HS-27A (cell line): ENCODE measurements at regions not wholly inside any gene's neighbourhood (a gene's known extent, or its start where the extent isn't known, plus 50 kb on each side); places are given as distances from the start of the nearest gene placed in this dataset.

ENCODE experiments used
- DNase-seq: peaks from one replicate; pipeline ENCODE4 v3.0.0-alpha.2; 2012; ENCODE audit warnings: low read depth, missing footprints

- no peak for DNase-seq
These were observed 60.3 kb downstream of the AVPR1A start for GRCh38 chr12:63090716-63091115.

DNA sequence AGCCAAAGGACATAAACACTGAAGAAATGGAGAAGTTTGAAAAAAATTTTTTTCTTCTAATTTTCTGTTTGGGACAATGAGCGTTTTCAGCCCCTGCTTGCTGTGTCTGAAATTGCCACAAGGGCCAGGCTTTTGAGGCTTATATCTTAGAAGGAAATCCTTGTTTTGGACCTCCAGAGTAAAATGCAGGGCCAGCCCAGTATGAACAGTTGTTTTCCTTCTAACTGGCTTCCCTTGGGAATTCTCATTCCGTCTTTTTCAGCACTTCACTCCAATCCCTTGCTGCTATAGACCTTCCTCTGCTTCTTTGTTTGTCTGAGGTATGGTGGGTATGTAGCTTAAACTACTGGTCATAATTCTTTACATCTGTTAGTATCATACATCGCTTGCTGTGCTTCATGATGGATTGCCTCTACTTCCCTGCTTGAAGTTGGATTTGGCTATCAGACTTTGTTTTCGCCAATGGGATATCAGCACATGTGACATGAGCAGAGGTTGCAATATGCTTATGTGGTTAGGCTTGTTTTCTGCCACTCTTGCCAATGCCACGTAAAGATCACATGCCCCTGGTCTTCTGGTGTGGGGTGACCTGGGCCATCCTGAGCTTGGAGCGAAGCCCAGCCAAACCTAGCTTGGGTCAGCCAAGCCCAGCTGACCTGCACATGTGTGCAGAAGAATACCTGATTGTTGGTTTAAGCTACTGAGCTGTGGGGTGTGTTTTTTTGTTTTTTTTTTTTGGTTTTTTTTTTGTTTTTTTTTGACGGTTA, 64.7 kb downstream of the AVPR1A start:
- no peak for DNase-seq

- no peak for DNase-seq
These were observed 65.9 kb downstream of the AVPR1A start for GRCh38 chr12:63085120-63085519.

GRCh38 chr12:63084501-63084900, 66.5 kb downstream of the AVPR1A start:
- no peak for DNase-seq

DNA sequence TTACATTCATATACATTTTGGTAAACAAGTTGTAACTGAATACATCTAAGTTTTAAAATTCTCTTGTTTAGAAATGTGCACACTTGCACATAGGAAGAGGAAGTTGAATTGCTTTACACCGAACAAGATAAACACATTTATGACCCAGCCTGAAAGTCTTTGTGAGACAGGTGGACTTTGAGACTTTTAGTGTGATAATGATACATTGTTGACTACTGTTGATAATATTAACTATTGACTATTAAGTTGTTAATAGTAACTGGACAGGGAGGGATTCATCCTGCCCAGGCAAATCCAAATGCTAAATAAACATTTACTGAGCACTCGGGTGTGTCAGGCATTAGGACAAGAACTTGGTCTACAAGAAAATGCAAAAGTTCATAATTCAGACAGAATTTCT, 68.0 kb downstream of the AVPR1A start:
- no peak for DNase-seq

GRCh38 chr12:63079791-63080502, 71.1 kb downstream of the AVPR1A start:
- no peak for DNase-seq

DNA sequence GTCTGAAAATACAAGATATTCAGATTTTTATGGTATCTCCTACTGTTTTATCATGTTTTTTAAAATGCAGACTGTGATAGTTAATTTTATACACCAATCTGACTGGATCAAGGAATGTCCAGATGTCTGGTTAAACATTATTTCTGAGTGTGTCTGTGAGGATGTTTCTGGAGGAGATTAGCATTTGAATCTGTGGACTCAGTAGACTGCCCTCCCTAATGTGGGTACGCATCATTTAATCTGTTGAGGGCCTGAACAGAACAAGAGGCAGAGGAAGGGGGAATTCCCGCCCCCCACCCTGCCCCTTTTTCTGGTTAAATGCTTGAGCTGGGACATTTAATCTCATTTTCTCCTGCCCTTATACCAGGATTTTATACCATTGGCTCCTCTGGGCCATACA, 72.1 kb downstream of the AVPR1A start:
- no peak for DNase-seq

- no peak for DNase-seq
These were observed 75.5 kb downstream of the AVPR1A start for GRCh38 chr12:63075376-63076060.

DNA sequence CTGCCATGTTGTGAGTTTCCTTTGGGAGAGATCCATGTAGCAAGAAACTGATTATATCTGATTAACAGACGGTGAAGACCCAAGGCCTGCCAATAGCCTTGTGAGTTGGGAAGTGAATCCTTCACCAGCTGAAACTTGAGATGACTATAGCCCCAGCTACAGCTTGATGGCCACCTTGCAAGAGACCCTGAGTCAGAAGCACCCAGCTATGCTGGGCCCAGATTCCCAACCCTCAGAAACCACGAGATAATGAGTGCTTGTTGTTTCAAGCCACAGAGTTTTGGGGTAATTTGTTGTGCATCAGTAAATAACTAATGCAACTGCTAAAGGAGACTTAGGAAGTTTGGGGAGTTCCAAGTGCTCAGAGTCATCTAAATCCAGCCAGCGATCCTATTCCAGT, 80.3 kb downstream of the AVPR1A start:
- DNase-seq = no peak

DNA sequence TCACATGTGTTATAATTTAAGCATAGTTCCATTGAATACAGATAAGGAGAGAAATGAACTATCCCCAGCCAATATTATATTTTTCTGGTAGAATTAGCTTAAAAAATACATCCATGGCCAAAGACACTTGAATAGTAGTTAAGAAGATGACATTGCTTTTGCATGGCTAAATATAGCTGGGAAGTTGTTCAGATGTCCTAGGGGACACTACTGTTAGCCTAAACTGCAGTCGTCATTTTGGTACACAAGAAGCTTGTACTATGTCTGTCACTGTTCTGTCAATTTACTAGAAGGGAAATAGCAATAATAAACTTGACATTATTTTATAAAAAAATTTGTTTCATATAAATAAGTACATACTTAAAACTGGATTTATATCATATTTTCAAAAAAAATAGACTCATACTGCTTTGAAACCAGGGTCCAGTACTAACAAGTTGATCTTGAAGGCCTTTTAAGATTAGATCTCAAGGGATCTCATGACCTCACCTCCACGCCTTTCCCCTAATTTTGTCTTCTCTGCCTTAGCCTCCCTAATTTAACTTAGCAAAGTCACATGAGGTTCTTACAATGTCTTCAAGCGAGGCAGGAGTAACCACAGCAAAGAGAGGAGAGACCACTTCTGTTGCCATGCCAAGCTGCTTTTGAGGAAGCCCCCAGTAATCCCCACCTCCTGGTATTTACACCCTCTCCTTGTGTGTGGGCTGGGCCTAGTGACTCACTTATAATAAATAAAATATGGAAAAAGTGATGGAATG, 81.0 kb downstream of the AVPR1A start:
- no peak for DNase-seq

GRCh38 chr12:63068857-63069442, 82.1 kb downstream of the AVPR1A start:
- DNase-seq = peak; percentile 47

DNA sequence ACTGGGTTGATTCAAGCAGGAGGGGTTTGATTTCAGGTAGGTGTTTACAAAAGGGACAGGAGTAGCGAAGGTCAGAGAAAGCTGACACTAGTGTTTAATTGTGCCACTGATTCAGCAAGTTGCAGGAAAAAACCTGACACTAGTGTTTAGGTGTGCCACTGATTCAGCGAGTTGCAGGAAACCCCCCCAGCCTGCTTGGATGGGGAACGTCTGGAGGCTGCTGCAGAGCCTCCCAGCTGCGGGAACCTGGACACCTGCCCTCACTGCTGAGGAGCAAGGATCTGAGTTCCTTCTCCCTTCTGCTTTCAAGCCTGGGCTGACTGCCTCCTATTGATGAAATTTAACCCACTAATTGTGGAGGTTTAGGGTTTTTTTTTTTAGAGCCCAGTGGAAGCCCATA, 84.2 kb downstream of the AVPR1A start:
- DNase-seq = no peak

- no peak for DNase-seq
These were observed 84.9 kb downstream of the AVPR1A start for GRCh38 chr12:63066136-63066535.

DNA sequence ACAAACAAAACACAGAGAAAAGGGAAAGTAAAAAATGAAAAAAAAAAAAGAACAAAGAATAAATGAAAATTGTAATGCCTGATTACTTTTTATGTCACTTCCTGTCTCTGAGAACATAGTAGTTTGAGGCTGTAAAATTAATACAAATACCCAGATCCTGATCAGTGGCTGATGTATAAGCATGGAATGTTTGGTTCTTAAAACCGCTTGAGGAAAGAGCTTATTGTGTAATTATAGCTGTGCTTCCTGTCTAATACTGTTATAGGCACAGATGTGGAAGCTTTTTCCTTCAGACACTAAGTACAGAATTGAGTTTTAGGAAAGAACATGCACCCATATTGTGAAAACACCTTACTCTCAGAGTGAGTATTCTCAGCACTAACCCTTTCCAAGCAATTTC, 86.9 kb downstream of the AVPR1A start:
- no peak for DNase-seq

GRCh38 chr12:63056649-63057048, 94.4 kb downstream of the AVPR1A start:
- DNase-seq = no peak

DNA sequence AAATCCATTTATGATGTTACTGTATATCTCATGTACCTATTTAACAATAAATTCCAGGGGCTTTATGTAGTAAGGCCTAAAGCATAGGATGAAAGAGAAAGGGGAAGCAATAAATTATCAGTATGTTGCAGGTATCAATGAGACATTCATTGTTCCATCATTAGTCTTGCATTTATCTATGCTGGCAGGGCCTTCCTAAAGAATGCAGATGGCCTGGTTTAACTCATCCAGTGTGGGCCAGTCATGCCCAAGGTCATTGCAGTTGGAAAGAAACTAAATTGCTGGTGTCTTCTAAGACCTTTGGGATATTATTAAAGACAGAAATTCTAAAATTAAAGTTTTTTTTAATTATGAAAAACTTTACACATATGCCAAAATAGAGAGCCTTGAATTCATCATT, 98.3 kb downstream of the AVPR1A start:
- no peak for DNase-seq

- DNase-seq = no peak
These were observed 103.9 kb downstream of the AVPR1A start for GRCh38 chr12:63047146-63047545.

DNA sequence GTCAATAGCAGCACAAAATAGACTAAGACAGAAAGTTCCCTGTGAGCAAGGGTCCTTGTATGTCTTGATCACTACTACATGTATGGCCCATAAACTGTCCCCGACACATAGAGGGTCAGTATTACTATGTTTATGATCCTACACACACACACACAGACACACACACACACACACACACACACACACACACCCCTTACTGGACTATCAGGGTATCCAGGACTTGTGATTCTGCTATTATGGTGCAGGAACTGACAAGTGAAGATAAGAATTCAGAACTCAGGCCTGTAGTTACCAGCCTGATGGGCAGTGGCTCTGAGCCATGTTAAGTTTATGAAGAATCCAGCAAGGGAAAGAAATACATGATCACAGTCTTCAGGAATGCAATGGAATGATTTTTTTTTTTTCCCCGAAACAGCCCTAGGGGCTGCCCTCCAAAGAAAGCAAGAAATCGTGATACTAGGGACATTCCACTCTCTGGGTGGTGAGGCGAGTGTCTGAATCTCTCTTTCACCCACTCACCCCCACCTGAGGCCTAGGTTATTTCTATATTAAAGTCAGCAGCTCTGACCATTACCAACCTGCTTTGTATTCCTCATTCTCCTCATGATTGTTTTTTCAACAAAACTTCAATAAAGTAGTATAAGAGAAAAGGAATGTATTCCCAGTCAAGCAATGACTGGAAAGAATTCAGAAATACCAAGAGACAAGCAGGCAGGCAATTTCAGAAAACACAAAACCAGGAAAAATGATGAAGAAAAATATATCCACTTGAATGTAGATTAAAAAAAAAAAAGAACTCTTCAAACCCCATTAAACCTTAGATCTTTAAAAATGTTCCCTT, 105.8 kb downstream of the AVPR1A start:
- DNase-seq = peak; percentile 89

- no peak for DNase-seq
These were observed 107.7 kb upstream of the PPM1H start for GRCh38 chr12:63042646-63043045.

DNA sequence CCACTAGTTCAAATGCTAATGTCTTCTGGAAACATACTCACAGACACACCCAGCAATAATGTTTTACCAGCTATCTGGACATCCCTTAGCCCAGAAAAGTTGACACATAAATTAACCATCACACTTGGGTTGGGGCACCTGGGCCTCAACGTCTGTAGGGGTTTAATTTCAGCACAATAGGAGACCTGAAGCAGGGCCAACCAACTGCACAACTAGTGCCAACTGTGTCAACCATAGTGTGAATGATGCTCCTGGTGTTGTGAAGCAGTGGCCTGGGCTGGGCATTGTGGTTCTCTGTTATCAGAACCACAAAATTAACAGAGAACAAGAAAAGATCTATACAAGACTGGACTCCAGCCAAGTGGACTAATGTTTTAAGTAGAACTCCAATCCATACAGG, 106.7 kb upstream of the PPM1H start:
- DNase-seq = no peak
